ENCODE measurements at regions not wholly inside any gene's neighbourhood (a gene's known extent, or its start where the extent isn't known, plus 50 kb on each side); places are given as distances from the start of the nearest gene placed in this dataset.
"Not testable (repeated sequence)": the region's sequence is repeated elsewhere in the genome, so short reads cannot be mapped to it uniquely, and the experiment has no call there.

DNA sequence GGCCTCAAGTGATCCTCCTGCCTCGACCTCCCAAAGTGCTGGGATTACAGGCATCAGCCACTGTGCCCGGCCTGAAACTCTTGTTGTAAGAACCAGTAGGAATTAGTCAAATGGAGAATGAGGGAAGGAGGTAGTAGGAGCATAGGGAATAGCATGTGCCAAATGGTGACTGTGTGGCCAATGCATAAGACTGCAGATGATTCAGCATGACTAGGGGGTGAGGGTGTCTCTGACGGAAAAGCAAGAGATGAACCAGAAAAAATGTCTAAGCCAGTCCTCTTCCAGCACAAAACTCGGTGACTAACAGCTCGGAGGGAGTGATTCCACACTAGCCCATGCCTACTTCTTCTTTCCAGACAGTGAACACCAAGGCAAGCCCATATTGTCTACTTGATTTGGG is 58.2 kb upstream of the DUSP21 start:
- 25 to 62% methylated on average over 3 to 5 of the region's 5 CpGs for WGBS, 2 donors
- Histone ChIP-seq H3K27ac (no peak overlapping the region), H3K27me3 (no peaks in the 10 kb centered on the region), H3K4me3 (no peak overlapping the region), H3K36me3 (no peaks in the 10 kb centered on the region), H3K9me3 (no peaks in the 10 kb centered on the region), H3K4me1 (no peaks in the 10 kb centered on the region)
- DNase-seq: no peak
- intact Hi-C loops (cut with DNase I): no loop called here
- TF ChIP-seq POLR2A (IDR thresholded peaks at IDR 0.05) (no peak), CTCF (IDR thresholded peaks at IDR 0.05) (no peak)

DNA sequence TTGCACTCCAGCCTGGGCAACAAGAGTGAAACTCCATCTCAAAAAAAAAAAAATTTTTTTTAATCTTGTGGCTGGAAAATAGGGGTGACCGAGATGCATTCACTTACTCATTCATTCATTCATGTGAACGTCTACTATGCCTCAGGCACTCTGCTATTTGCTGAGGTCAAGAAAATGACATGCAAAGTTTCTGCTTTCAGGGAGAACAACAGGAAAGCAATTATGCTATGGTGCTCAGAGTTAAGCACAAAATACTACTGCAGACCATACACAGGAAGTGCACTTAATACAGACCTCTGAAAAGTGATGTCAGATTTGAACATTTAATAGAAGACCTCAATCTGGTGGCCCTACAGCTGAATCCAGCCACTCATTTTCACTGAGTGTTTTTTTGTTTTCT is 59.6 kb upstream of the DUSP21 start:
- no peak overlapping the region for H3K4me3 ChIP-seq
- TF ChIP-seq CTCF (IDR thresholded peaks at IDR 0.05) (no peak), POLR2A (IDR thresholded peaks at IDR 0.05) (no peak)
- H3K36me3 ChIP-seq: no peaks in the 10 kb centered on the region
- no peaks in the 10 kb centered on the region for H3K9me3 ChIP-seq
- intact Hi-C loops (cut with DNase I): no loop called here
- no peaks in the 10 kb centered on the region for H3K27me3 ChIP-seq
- no peak for DNase-seq
- H3K4me1 ChIP-seq: no peaks in the 10 kb centered on the region
- 26 to 50% methylated on average over 2 of the region's 2 CpGs for WGBS, 2 donors
- no peak overlapping the region for H3K27ac ChIP-seq

- TF ChIP-seq CTCF (IDR thresholded peaks at IDR 0.05) (no peak), POLR2A (IDR thresholded peaks at IDR 0.05) (no peak)
- intact Hi-C loops (cut with DNase I): no loop called here
These were observed 65.6 kb upstream of the DUSP21 start for GRCh38 chrX:44778254-44778653.

DNA sequence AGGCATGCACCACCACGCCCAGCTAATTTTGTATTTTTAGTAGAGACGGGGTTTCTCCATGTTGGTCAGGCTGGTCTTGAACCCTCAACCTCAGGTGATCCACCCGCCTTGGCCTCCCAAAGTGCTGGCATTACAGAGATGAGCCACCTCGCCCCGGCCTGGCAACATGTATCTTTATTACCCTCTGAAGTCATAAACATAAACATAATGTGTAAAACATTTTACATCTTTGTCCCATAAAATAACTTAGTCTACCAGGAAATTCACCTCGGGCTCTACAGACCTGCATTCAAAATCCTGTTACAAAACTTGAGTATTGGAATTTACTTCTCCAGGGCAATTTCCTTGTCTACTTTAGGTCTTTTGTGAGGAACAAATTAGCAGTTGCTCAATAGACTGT is 68.1 kb upstream of the DUSP21 start:
- Histone ChIP-seq H3K4me1 (no peaks in the 10 kb centered on the region), H3K4me3 (no peak overlapping the region), H3K27ac (no peak overlapping the region), H3K27me3 (no peaks in the 10 kb centered on the region), H3K9me3 (no peaks in the 10 kb centered on the region), H3K36me3 (no peaks in the 10 kb centered on the region)
- DNase-seq: no peak
- 79 to 88% methylated on average over 1 to 4 of the region's 6 CpGs for WGBS, 2 donors
- TF ChIP-seq CTCF (IDR thresholded peaks at IDR 0.05) (no peak), POLR2A (IDR thresholded peaks at IDR 0.05) (no peak)
- intact Hi-C loops (cut with DNase I): no loop called here

More at GRCh38 chrX:44778254-44778653, 65.6 kb upstream of the DUSP21 start:
- no peak for DNase-seq
- no peak overlapping the region for H3K4me3 ChIP-seq
- H3K9me3 ChIP-seq: no peaks in the 10 kb centered on the region
- H3K36me3 ChIP-seq: no peaks in the 10 kb centered on the region
- 69 to 91% methylated on average over 5 of the region's 7 CpGs for WGBS, 2 donors
- no peaks in the 10 kb centered on the region for H3K4me1 ChIP-seq
- H3K27ac ChIP-seq: no peak overlapping the region
- H3K27me3 ChIP-seq: no peaks in the 10 kb centered on the region

- intact Hi-C loops (cut with DNase I); H3K9me3 ChIP-seq; H3K27me3 ChIP-seq; H3K27ac ChIP-seq; H3K4me1 ChIP-seq; H3K4me3 ChIP-seq; H3K36me3 ChIP-seq; DNase-seq: not testable (repeated sequence)
- 53 to 67% methylated on average over 6 to 10 of the region's 10 CpGs for WGBS, 2 donors
These were observed 69.8 kb upstream of the DUSP21 start for GRCh38 chrX:44774066-44774465.

DNA sequence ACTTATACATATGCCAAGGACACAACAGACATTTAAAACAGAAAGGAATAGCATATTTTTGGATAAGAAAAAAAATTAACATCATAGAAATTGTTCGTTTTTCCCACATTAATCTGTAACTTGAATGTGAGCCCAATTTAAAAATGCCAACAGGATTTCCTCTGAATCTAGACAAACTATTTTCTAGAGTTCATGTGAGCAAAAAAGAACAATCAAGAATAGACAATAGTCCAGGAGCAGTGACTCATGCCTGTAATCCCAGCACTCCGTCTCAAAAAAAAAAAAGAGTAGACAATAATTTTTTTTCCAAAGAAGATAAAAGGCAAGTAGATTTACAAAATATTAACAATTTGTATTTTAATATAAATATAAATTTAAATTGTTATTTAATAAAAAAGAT is 73.7 kb upstream of the DUSP21 start:
- intact Hi-C loops (cut with DNase I): no loop called here
- Histone ChIP-seq H3K9me3 (no peaks in the 10 kb centered on the region), H3K4me1 (peaks cover 0 to 3% (median 0%) of the 10 kb centered on the region in 3 donors), H3K27me3 (no peaks in the 10 kb centered on the region), H3K36me3 (no peaks in the 10 kb centered on the region), H3K4me3 (no peak overlapping the region), H3K27ac (no peak overlapping the region)
- WGBS, 2 donors: 17 to 30% methylated on average over 2 of the region's 2 CpGs
- no peak for DNase-seq
- no peak for TF ChIP-seq POLR2A (IDR thresholded peaks at IDR 0.05)
- TF ChIP-seq CTCF (IDR thresholded peaks at IDR 0.05): no peak
